OCI-LY7 (cell line): ENCODE measurements at regions not wholly inside any gene's neighbourhood (a gene's known extent, or its start where the extent isn't known, plus 50 kb on each side); places are given as distances from the start of the nearest gene placed in this dataset.

Source experiments
- CTCF ChIP-seq: fragments of 200-600 bp; sonication (generic); conservative IDR thresholded peaks from 2 replicates; pipeline ENCODE4 v1.5.1; 2014; ENCODE audit warnings: mild to moderate bottlenecking, antibody characterized with exemption, low read length, moderate library complexity, mixed read lengths
- EZH2phosphoT487 ChIP-seq: fragments of 200-600 bp; sonication (generic); IDR thresholded peaks from 2 replicates; pipeline ENCODE4 v1.6.1; 2018; ENCODE audit warnings: low read depth, borderline replicate concordance, mild to moderate bottlenecking, mixed run types, antibody characterized with exemption, low read length, moderate library complexity, mixed read lengths

- TF ChIP-seq CTCF (no peak), EZH2phosphoT487 (no peak)
These were observed 1319.1 kb downstream of the TMEM121 start for GRCh38 chr14:106845286-106846087.
